Ramos (cell line): ENCODE measurements at regions not wholly inside any gene's neighbourhood (a gene's known extent, or its start where the extent isn't known, plus 50 kb on each side); places are given as distances from the start of the nearest gene placed in this dataset.

ENCODE experiments used
- in situ Hi-C: fragments of 300-500 bp; cut with MboI; formaldehyde crosslinking; loops from one replicate; pipeline ENCODE4 v1.14.3; 2022; ENCODE audit warnings: low sequenced_read_pairs; ENCODE audit not compliant: unreplicated experiment

DNA sequence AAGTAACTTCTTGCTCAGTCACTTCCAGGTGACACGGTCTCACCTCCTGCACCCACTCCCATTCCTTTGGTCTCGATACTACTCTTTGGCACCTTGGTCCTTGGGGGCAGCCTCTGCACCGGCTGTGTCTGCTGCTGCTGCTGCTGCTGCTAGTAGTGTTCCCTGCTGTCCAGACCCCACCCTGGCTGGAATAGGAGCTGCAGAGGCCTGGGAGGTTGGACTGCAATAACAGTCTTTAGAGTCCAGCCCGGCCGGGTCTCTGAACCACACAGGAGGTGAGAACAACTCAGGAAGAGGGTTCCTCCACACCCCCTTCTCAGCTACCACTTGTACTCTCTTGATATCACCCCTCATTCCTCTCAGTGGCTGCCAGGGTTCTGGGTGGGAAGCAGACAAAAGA lies 231.1 kb upstream of the NLRP1 start:
- in situ Hi-C loops, result no loop called here

DNA sequence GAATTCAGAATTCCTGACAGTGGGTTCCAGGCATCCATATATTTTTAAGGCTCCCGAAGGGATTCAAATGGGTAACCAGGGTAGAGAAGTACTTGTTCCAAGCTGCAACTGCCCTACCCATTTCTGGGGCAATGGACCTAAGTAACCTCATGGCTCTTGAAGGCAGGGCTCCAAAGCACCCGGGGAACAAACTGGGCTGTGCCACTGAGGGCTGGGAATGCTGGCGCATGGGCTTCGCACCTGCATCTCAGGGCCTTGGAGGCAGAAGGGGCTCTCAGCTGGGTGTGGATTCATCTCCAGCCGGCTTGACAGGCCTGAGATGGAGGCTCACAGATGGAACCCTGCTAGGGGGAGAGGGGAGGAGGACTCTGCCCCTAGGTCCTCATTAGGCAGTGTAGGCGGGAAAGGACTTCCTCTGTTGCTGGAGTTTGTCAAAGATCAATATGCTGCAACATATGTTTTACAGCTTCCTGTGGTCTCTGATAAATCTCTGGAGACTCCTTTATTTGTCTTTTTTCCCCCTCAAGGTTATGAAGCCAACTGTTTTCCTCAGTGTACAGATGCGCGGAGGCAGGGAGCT lies 232.3 kb upstream of the NLRP1 start:
- in situ Hi-C loops, result no loop called here

DNA sequence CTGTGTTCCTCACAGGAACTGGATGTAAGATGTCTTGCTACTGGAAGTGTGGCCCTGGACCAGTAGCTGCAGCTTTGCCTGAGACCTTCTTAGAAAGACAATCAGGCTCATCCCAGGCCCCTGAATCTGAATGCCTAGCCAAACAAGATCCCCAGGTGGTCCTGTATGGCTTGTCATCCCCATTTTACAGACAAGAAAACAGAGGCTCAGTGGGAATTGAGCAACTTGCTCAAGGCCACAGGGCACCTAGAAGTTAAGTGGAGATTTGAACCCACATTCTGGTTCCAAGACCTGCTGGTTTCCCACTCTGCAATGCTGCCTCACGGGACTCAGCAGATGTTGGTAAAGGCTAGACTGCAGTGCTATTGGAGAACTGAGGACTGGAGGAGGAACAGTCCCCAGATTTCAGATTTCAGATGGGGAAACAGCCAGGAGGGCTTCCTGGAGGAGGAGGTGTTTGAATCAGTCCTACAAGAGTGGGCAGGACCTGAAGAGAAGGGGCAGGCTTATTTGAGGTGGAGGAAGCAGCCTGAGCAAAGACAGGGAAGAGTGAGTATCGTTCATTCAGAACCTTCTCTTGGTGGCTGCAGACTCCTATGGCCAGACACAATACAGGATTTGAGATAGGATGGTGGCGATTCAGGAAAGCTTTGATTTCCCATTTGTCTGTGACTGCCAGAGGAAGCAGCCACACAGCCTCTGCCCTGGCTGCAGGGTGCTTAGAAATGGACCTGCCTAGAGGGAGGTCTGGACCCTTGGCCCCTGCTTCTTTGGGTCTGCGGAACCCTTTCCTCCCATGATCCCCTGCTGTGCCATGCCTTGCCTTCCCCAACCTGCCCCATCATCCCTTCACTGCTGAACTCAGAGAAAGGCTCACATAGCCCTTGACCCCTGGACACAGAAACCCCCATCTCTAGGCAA lies 233.4 kb upstream of the NLRP1 start:
- in situ Hi-C loops, result no loop called here

DNA sequence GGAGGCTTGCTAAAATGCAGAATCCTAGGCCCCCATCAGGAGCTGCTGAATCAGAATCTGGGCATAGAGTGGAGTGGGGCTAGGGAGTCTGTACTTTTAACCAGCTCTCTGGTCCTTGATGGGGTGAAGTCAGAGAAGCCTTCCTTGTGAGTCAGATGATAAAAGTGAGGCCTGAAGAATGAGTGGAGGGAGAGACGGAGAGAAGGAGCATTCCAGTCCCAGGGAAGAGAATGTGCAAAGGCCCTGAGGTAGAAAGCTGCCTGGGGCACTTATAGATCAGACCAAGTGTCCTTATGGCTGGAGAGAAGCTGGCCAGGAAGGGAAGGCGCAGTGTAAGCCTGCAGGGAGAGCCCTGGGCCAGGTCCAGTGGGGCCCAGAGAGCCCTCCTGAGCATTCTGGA lies 235.1 kb upstream of the NLRP1 start:
- in situ Hi-C loops, result no loop called here

DNA sequence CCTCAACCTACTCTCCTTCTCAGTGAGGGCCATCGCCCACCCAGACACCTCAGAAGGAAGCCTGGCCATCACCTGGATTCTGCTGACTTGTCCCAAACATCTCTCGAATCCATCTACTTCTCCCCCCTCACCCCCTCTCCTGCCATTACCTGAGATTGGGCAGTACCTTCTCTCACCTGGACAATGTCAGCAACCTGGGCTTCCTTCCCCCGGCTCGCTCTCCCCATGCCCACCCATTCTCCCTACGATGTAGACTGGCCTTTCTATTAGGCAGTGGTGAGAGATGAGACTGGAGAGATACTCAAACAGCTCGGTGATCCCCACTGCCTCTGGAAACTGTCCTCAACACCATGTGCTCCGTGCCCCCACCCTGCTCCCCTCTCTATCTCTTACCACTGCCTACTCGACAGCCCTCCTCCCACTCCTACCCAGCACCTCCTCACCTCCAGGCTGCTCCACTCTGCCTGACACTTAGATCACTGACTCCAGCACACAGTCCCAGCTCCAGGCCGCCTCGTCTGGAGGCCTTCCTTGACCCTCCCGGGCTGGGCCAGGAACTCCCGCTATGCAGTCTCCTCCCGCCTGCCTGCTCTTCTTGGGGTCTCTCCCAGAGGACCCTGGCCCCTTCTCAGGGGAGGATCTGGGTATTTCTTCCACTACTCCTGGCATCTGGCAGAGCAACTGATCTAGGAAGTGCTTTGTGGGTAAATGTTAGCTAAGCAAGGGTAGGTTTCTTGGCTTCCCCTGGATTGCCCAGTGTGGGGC lies 235.8 kb upstream of the NLRP1 start:
- in situ Hi-C loops, result no loop called here

DNA sequence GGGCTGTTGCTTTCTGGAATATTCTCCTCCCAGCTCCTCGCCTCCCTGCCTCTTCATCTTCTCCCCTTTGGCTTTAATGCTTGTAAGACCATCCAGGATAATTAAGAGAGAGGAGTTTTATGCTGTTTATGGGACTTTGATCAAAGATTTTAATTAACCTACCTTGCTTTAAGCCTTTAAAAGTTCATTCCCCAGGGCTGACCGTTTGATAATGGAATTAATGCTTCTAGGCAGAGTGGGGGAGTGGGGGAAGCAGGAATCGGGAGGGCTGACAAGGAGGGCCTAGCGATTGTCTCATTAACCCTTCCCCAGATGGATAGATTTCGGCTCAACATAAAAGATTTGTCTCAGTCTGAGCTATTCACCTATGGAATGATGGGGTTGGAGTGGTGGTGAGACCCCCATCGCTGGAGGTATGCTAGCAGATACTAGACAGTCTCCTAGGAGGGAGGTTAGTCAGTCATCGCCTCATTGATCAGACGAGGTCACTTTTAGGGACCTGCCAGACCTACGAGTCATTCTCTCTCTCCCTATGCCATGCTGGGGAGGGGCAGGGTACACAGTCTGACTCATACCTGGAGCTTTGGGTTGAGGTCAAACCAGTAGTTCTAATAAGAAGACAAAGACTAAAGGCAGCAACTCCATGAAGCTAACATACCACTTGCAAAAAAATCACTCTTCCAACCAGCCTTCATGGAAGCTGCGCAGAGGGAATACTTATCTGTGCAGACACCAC lies 236.6 kb upstream of the NLRP1 start:
- in situ Hi-C loops, result no loop called here

DNA sequence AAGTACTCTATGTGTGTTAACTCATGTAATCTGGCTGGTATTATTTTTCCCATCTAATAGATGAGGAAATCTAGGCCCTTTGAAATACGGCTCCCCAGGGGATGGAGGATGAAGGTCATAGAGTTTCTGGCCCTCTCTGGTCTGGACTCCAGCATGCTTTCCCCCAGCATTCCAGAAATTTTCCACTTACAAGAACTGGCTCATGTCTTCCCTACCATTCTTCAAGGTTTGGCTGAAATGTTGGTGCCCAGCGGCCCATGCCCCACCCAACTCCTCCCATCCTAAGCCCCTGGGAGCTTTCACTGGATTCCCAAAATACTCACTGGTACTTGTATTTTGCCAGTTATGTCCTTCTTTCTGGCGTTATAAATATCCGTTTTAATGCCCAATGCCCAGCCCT lies 237.5 kb upstream of the NLRP1 start:
- in situ Hi-C loops, result no loop called here

DNA sequence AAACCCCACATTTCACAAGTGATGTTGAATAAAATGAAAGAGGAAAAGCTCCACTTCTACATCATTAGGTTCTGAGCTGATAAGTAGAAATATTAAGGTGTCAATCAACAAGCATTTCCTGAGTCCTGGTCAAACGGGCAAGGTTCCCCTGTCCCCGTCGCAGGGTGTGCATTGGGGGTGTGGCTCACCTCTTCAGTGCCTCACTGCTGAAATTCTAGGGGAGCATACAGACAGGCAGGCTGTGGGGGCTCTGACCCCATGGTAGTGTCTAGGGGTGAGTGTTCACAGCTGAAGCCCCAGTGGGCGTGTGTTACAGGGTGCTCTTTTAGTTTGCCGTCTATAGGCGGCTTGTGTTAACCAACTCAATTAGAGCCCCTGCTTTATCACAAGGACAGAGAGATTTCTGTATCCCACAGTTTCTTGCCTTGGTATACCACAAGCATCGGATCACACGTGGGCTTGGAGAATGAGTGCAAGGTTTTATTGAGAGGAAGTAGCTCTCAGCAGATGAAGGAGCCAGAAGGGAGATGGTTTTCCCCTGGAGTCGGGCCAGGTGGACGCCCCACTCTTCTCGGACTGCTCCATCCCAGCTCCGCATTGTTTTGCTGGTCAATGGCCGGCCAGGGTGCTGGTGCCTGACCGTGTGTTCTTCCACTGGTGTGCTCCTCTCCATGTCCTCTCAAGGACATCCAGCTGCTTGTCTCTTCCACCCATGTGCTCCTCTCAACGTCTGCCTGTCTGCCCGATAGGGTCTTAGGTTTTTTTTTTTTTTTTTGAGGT lies 238.2 kb upstream of the NLRP1 start:
- in situ Hi-C loops, result no loop called here

DNA sequence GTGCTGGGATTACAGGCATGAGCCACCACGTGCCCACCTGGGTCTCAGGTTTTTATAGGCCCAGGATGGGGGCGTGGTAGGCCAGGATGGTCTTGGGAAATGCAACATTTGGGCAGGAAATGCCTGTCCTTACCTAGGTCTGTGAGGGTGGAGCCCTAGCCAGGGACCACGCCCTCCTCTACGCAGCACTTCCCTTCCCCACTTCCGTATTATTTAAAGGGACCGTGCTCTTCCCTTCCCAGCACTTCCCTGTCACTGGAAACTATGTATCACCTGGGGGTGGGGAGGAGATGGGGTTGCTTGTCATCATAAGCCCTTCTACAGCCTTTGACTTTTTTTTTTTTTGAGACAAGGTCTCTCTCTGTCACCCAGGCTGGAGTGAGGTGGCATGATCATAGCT lies 238.9 kb upstream of the NLRP1 start:
- in situ Hi-C loops, result no loop called here

DNA sequence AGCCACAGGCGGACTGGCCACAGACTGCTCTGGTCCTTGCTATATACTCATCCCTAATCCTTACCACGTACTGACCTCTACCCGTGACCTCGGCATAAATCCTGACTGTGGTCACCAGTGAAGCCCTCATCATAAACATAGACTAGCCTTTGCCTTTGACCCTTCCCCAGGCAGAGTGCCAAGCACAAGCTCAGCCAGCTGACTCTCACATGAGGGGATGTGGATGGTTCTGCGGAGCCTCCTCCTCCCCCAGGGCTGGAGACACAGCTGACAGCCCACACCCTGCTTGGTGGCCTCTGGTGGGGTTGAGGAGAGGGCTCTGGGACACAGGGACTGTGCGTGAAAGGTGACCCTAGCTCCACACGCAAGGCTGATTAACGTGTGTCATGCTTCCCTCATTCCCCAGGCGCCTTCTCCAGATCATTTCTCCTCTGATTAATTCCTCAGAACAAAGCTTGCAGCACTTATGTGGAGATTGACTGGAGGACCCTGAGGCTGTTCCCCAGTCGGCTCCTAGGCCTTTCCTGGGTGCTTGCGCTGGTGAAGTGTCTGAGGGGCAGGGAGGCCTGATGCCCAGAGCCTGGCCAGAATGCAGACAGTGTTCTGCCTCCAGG lies 241.5 kb upstream of the NLRP1 start:
- in situ Hi-C loops, result no loop called here

DNA sequence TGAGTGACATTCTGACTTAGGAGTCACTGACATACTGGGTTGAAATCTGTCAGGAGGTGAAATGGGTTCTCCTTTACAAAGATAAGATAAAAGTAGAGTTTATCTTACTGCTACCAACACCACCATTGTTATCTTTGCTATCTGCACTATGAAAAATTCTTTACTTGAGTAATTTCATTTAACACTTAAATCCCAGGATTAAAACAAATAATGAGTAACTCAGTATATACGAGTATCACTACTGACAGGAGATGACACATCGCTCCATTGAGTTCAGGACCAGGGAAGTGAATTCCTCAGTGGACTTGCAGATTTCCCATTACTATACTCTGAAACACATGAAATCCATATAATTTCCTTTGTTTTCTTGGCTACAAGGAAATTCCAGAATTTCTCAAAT lies 242.1 kb upstream of the NLRP1 start:
- in situ Hi-C loops, result no loop called here

DNA sequence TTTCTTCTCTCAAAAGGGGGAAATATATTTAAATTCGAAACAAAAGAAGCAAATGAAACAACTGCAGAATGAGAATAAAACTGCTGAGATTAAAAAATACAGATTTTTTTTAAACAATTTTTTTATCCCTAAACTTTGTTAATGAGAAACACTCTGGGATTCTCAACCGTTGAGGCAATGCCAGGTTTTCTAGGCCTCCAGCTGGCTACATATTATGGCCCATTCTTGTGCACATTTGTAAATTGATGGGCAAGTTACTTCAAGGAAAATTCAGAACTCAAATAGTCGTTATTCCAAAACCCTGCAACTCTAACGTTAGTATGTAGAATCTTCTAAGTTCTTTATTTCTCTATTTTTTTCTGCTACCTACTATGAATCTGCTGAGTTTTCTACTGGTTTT lies 239.3 kb upstream of the WSCD1 start:
- in situ Hi-C loops, result no loop called here

DNA sequence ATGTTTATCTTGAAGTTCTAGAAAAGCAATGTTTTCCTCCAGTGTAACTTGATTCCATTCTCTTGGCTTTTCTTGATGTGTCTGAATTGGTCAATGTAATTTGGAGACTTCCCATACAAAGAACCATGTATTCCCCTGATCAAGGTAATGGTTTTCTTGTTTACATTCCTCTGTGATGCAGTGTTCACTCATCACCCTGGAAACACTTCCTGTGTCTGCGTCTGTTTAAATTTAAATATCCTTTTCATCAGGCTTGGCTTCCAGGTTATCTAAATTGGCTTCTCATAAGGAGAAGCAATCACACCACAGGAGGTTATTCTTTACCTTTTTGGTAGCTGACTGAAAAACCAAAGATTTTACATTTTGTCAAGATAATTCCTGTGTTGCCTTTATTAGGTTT lies 237.3 kb upstream of the WSCD1 start:
- in situ Hi-C loops, result no loop called here

DNA sequence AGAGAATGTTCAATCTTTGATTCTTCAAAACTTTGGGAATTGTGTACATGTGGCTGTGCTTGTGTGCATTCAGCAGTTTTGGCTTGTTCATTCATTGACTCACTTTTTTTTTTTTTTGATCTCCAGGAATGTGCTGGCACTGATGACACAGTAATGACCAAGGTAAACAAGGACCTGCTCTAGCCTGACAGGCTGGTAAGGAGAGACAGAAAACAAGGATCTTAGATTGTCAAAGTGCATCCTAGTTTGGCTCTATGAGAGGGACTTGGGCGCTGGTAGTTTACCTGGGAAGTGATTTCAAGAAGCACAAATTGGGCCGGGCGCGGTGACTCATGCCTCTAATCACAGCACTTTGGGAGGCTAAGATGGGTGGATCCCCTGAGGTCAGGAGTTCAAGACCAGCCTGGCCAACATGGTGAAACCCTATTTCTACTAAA lies 233.1 kb upstream of the WSCD1 start:
- in situ Hi-C loops, result no loop called here

DNA sequence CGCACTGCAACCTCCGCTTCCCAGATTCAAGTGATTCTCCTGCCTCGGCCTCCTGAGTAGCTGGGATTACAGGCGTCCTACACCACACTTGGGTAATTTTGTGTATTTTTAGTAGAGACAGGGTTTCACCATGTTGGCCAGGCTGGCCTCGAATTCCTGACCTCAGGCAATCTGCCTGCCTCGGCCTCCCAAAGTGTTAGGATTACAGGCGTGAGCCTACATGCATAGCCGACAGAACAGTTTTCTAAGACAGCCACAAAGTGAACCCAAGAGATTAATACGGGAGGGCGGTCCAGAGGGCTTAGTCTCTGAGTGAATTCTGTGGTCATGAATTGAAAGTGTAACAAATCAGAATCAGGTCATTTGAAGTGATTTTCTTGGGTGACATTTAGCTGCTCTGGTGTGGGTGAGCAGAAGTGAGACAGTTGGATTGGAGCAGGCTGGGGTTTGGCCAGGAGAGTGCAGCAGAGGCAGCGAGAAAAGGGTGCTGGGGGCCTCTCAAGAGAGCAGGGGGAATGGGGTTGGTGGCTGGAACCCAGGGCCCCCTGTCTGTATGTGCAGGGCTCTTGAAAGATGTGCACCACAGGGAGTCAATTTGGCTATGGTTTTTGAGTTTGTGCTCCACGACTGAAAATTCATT lies 231.4 kb upstream of the WSCD1 start:
- in situ Hi-C loops, result no loop called here

DNA sequence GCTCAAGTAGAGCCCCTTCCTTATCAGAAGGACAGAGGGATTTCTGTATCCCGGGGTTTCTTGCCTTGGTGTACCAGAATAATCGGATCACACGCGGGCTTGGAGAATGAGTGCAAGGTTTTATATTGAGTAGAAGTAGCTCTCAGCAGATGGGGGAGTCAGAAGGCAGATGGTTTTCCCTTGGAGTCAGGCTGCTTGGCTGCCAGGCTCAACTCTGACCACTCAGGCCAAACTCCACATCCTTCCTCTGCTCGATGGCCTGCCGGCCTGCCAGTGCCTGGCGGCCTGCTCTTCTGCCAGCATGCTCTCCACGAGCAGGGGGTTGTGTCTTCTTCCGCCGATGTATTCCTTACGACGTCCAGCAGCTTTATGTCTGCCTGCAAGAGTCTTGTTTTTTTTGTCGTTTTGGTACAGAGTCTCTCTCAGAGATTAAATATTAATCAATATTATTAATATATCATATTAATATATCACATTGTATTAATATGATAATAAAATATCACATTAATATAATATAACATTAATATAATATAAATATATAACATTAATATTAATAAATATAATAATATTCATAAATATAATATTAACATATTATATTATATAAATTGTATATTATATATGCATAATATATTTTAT lies 229.2 kb upstream of the WSCD1 start:
- in situ Hi-C loops, result no loop called here

DNA sequence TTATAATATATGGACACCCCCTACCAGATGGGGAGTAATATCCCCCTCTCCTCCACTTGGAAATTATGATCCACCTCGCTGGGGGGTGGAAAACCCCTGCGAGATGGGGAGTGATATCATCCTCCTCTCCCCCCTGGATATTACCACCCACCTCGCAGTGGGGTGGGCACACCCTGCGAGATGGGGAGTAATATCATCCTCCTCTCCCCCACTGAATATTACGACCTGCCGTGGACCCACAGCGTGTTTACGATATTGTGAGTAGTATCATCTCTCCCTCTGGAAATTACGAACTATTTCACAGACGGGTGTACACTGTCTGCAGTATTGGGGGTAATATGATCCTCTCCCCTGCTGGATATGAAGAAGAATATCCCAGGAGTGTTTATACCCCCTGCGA lies 228.3 kb upstream of the WSCD1 start:
- in situ Hi-C loops, result no loop called here

DNA sequence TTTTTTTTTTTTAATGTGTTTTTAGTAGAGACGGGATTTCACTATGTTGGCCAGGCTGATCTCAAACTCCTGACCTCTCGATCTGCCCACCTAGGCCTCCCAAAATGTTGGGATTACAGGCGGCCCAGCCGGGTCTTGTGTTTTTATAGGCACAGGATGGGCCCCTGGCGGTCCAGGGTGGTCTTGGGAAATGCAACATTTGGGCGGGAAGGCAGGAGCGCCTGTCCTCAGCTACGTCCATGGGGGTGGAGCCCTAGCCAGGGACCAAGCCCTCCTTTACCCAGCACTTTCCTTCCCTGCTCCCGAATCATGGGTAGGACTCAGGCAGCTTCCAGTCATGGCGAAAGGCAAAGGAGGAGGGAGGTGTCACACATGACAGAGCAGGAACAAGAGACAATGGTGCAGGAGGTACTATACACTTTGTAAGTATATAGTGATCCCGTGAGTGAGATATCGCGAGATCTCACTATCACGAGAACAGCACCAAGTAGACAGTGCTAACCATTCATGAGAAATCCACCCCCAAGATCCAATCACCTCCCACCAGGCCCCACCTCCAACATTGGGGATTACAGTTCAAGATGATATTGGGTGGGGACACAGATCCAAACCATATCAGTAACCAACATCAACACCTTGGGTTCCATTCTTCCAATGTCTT lies 226.7 kb upstream of the WSCD1 start:
- in situ Hi-C loops, result no loop called here
